Nephron (organoid): ENCODE measurements at regions not wholly inside any gene's neighbourhood (a gene's known extent, or its start where the extent isn't known, plus 50 kb on each side); places are given as distances from the start of the nearest gene placed in this dataset.

Source experiments
- H3K27ac Mint-ChIP-seq, 3 experiments: 2 replicates each; pipeline ENCODE4 v1.8.0; 2020; ENCODE audit warnings: mixed read lengths in 3 of 3, mild to moderate bottlenecking in 2 of 3, moderate library complexity in 1 of 3
- H3K27me3 Mint-ChIP-seq: 2 replicates; pipeline ENCODE4 v1.8.0; 2021; ENCODE audit warnings: low read depth, mild to moderate bottlenecking, moderate library complexity, mixed read lengths
- H3K36me3 Mint-ChIP-seq: 2 replicates; pipeline ENCODE4 v1.8.0; 2020; ENCODE audit warnings: low read depth, mixed read lengths
- H3K4me1 Mint-ChIP-seq: 2 replicates; pipeline ENCODE4 v1.8.0; 2020; ENCODE audit warnings: mixed read lengths
- H3K4me3 Mint-ChIP-seq, 3 experiments: 2 replicates each; pipeline ENCODE4 v1.8.0; 2020; ENCODE audit warnings: mild to moderate bottlenecking in 3 of 3, mixed read lengths in 3 of 3, moderate library complexity in 2 of 3
- H3K9me3 Mint-ChIP-seq: 2 replicates; pipeline ENCODE4 v1.8.0; 2020; ENCODE audit warnings: mixed read lengths
- TF ChIP-seq, protein P1 (sequence below), 3 experiments: fragments of 200-600 bp; sonication (generic); IDR thresholded peaks; one replicate each; pipeline ENCODE4 v1.5.0; 2021; ENCODE audit warnings: antibody characterized with exemption in 3 of 3; ENCODE audit not compliant: unreplicated experiment in 3 of 3

DNA sequence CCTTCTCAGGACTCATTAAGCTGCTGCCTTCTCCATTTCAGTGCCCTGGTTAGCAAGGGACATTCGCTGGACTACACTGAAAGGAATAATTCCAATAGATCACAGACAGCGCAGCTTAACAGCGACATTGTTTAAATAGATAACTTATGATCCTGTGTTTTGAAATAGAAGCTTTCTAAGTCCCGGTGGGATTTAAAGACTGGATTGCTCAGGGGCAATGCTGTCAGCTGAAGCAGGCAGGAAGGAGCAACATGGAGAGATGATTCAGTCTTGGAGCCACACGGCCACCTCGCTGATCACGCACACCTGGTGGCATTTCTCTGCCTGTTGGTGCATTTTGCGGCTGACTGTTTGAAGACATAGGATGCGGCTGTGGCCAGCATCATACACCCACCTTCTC lies 292.0 kb downstream of the FOXL1 start:
- H3K36me3 Mint-ChIP-seq: peaks cover 18% of the 10 kb centered on the region
- no peak overlapping the region for H3K4me3 Mint-ChIP-seq
- peaks cover 17% of the 10 kb centered on the region for H3K9me3 Mint-ChIP-seq
- TF ChIP-seq, protein P1, sequence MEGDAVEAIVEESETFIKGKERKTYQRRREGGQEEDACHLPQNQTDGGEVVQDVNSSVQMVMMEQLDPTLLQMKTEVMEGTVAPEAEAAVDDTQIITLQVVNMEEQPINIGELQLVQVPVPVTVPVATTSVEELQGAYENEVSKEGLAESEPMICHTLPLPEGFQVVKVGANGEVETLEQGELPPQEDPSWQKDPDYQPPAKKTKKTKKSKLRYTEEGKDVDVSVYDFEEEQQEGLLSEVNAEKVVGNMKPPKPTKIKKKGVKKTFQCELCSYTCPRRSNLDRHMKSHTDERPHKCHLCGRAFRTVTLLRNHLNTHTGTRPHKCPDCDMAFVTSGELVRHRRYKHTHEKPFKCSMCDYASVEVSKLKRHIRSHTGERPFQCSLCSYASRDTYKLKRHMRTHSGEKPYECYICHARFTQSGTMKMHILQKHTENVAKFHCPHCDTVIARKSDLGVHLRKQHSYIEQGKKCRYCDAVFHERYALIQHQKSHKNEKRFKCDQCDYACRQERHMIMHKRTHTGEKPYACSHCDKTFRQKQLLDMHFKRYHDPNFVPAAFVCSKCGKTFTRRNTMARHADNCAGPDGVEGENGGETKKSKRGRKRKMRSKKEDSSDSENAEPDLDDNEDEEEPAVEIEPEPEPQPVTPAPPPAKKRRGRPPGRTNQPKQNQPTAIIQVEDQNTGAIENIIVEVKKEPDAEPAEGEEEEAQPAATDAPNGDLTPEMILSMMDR (IDR thresholded peaks at IDR 0.05; ENCODE audit: unreplicated experiment in 3 of 3): no peak
- peaks cover 67% of the 10 kb centered on the region for H3K27me3 Mint-ChIP-seq
- peaks cover 38% of the 10 kb centered on the region for H3K4me1 Mint-ChIP-seq
- peak overlapping the region in 2 of 3 experiments; percentile 67 to 81 for H3K27ac Mint-ChIP-seq

DNA sequence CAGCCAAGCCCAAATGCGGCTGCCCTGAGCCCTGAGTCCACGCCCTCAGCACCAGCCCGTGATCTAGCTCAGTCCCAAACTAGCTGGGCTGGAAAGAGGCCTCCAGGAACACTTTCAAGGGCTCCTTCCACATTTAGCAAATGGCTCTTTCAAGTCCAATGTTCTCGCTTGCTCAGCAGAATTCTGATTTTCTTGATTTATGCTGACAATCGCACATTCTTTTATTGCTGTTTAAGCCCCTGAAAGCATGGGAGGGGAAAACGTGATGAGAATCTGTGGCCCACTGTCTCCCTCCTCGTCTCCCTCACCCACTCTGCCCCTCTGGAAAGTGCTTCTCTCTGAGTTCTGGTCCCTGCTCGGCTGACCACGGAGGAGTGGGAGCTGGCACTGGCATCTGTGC lies 293.8 kb downstream of the FOXL1 start:
- no peak overlapping the region for H3K4me3 Mint-ChIP-seq
- peaks cover 23% of the 10 kb centered on the region for H3K9me3 Mint-ChIP-seq
- H3K36me3 Mint-ChIP-seq: peaks cover 17% of the 10 kb centered on the region
- peak overlapping the region; percentile 73 to 98 (median 95) for H3K27ac Mint-ChIP-seq
- peaks cover 73% of the 10 kb centered on the region for H3K27me3 Mint-ChIP-seq
- H3K4me1 Mint-ChIP-seq: peaks cover 28% of the 10 kb centered on the region
- TF ChIP-seq, protein P1 (IDR thresholded peaks at IDR 0.05; ENCODE audit: unreplicated experiment in 3 of 3): no peak

DNA sequence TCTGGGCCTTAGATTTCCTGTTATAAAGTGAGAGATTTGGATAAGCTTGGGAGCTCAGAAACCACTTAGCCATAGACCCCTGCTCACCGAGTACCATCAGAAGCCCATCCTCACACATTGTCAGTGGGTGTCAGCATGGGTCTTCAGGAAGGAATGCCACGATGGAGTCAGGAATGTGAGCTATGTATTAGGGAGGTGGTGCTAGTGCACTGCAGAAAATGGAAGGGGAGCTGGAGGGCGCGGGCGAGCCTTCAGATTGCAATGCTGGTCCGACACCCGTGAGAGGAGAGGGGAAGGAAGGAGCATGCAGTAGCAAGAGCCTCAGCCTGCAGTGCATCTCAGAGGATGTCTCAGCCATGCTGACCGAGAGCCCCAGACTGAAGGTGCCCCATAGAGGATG lies 294.5 kb downstream of the FOXL1 start:
- H3K4me3 Mint-ChIP-seq: no peak overlapping the region
- peaks cover 73% of the 10 kb centered on the region for H3K27me3 Mint-ChIP-seq
- H3K4me1 Mint-ChIP-seq: peaks cover 30% of the 10 kb centered on the region
- H3K9me3 Mint-ChIP-seq: peaks cover 26% of the 10 kb centered on the region
- peak overlapping the region; percentile 73 to 98 (median 95) for H3K27ac Mint-ChIP-seq
- TF ChIP-seq, protein P1 (IDR thresholded peaks at IDR 0.05; ENCODE audit: unreplicated experiment in 3 of 3): no peak
- peaks cover 17% of the 10 kb centered on the region for H3K36me3 Mint-ChIP-seq

DNA sequence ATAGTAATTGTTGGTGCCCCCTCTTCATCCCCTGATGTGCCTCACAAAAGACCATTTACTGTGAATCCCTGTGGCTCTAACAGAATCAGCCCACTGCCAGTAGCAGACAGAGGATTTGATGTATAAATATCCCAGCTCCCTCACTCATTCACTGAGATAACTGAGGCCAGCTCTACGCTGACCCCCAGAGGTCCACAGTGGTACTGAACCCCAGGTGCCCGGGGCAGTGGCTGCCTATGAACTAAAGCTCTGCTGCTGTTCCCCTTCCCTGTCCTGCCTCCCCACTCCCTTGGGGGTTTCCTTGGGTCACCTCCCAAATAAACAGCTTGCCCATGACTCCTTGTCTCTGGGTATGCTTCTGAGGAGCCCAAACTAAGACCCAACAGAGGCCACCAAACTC lies 295.8 kb downstream of the FOXL1 start:
- H3K4me1 Mint-ChIP-seq: peaks cover 28% of the 10 kb centered on the region
- peaks cover 19% of the 10 kb centered on the region for H3K36me3 Mint-ChIP-seq
- TF ChIP-seq, protein P1 (IDR thresholded peaks at IDR 0.05; ENCODE audit: unreplicated experiment in 3 of 3): peak in 2 of 3 experiments; percentile 7 to 36
- H3K27ac Mint-ChIP-seq: peak overlapping the region in 2 of 3 experiments; percentile 47 to 64
- H3K9me3 Mint-ChIP-seq: peaks cover 28% of the 10 kb centered on the region
- no peak overlapping the region for H3K4me3 Mint-ChIP-seq
- H3K27me3 Mint-ChIP-seq: peaks cover 76% of the 10 kb centered on the region

DNA sequence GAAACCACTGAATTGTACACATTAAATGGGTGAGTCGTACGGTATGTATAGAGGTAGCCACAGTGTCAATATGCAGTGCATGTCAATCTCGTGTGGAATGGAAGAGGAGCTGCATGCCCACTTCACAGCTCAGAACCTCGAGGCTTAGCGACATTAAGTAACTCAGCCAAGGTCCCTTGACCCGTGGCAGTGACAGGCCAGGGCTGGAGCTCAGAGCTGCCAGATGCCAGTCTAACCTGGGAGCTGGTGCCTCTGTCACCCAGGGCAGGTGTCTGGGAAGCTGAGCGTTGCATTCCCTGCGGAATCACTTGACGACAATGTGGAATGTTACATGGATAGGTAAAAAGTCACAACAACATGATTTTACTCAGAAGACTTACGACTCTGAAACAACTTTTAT lies 298.1 kb downstream of the FOXL1 start:
- H3K27me3 Mint-ChIP-seq: peaks cover 81% of the 10 kb centered on the region
- TF ChIP-seq, protein P1 (IDR thresholded peaks at IDR 0.05; ENCODE audit: unreplicated experiment in 3 of 3): no peak
- H3K9me3 Mint-ChIP-seq: peaks cover 28% of the 10 kb centered on the region
- no peak overlapping the region for H3K4me3 Mint-ChIP-seq
- H3K4me1 Mint-ChIP-seq: peaks cover 37% of the 10 kb centered on the region
- H3K36me3 Mint-ChIP-seq: peaks cover 19% of the 10 kb centered on the region
- no peak overlapping the region for H3K27ac Mint-ChIP-seq

DNA sequence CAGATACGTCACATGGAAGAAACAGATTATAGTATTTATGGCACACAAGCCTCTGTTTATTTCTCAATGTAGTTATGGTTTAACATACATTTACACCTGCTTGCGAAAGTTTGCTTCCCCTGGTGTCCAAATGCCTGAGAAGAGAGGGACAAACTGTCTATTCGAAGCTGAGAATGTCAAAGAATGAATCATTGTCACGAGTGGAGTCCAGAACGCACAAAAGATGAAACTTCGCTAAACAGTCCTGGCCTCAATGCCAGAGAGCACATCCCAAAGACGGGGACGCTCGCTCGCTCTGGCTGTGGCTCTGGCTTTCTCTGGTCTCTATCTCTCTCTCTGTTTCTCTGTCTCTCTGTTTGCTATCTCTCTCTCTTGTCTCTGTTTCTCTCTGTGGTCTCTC lies 298.8 kb downstream of the FOXL1 start:
- no peak overlapping the region for H3K4me3 Mint-ChIP-seq
- H3K27ac Mint-ChIP-seq: no peak overlapping the region
- H3K9me3 Mint-ChIP-seq: peaks cover 28% of the 10 kb centered on the region
- TF ChIP-seq, protein P1 (IDR thresholded peaks at IDR 0.05; ENCODE audit: unreplicated experiment in 3 of 3): no peak
- peaks cover 38% of the 10 kb centered on the region for H3K4me1 Mint-ChIP-seq
- H3K27me3 Mint-ChIP-seq: peaks cover 84% of the 10 kb centered on the region
- peaks cover 19% of the 10 kb centered on the region for H3K36me3 Mint-ChIP-seq
